GM18951 (cell line): ENCODE measurements at regions not wholly inside any gene's neighbourhood (a gene's known extent, or its start where the extent isn't known, plus 50 kb on each side); places are given as distances from the start of the nearest gene placed in this dataset.
"Not testable (repeated sequence)": the region's sequence is repeated elsewhere in the genome, so short reads cannot be mapped to it uniquely, and the experiment has no call there.

Source experiments
- POLR2A ChIP-seq: IDR thresholded peaks from 4 replicates; pipeline ENCODE4 v1.6.1; 2011; ENCODE audit warnings: mild to moderate bottlenecking; ENCODE audit not compliant: insufficient read length, insufficient read depth; ENCODE audit errors: extremely low read depth
- in situ Hi-C: fragments of 300-500 bp; cut with MboI; formaldehyde crosslinking; loops from one replicate; pipeline ENCODE4 v1.12.0; 2022; ENCODE audit warnings: low sequenced_read_pairs, mixed read lengths, inconsistent platforms; ENCODE audit not compliant: unreplicated experiment

- in situ Hi-C loops: no loop called here
- no peak for TF ChIP-seq POLR2A
Measured at GRCh38 chr4:97374526-97374925, 768.8 kb downstream of the STPG2 start.

- in situ Hi-C loops: no loop called here
- no peak for TF ChIP-seq POLR2A
Measured at GRCh38 chr4:97386969-97387368, 756.3 kb downstream of the STPG2 start.

DNA sequence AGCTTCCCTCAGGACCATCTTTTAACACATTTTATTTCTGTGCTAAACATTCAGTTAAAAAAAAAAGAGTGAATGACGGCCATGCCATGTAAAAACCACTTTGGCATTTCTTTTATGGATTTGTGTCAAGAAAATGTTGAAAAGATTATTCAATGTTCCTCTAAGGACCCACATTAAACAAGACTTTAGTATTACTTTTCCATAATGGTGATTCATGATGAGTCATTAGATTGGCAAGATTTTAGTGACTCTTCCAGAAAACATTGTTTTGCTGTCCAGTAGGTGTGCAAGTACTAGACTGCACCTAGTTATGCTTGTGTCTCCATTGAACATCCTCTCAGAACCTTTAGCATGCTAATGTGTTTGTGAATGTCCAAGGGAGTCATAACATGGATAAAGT lies 748.6 kb downstream of the STPG2 start:
- in situ Hi-C loops: no loop called here
- TF ChIP-seq POLR2A: no peak

GRCh38 chr4:97396097-97396496 lies 747.2 kb downstream of the STPG2 start:
- in situ Hi-C loops: no loop called here
- no peak for TF ChIP-seq POLR2A

- in situ Hi-C loops: no loop called here
- no peak for TF ChIP-seq POLR2A
Measured at GRCh38 chr4:97396605-97397004, 746.7 kb downstream of the STPG2 start.

DNA sequence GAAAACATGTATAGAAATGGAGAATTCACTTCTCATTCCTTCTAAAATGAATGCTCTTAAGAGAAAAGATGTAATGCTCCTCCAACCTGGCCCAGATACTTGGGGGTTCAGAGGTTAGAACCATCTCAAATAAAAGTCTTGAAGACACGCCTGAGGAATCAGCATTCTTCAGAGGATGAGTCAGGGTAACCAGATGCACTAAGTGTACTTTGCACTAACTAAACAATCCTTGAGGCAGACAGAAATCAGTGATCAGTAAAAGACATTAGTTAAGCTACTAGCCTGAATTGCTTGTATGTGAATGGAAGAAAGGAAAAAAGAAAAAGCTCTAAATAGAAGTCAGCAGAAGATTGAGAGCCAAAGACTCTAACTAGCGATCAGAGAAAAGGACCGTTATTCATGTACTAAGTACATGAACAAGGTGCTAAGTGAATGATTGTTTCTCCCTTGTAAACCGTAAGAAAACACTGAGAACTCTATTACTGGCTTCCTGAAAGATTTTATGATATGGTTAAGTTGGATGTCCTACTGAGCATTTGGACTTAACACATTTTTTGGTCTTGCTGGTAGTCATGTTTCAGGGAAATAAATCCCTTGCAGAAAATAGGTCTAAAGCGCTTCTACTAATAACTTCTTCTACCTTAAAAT lies 738.3 kb downstream of the STPG2 start:
- TF ChIP-seq POLR2A: no peak
- in situ Hi-C loops: no loop called here

DNA sequence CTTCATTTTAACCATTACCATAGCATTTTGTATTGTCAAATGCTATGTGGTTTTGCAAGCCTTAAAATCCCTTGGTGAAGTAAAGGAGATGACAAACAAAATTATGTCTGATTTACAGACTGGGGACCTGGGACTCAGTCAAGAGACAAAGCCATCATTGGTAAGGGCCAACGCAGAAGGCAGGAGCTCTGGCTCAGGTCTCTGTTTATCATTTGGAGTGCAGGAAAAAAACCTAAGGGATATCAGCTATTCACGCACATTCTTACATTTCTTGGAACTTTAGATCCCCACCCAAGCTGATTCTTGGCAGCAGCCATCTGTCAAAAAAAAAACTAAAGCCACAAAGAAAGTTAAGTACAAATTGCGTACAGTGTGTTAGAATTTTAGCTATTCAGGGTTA lies 731.9 kb downstream of the STPG2 start:
- no peak for TF ChIP-seq POLR2A
- in situ Hi-C loops: no loop called here

DNA sequence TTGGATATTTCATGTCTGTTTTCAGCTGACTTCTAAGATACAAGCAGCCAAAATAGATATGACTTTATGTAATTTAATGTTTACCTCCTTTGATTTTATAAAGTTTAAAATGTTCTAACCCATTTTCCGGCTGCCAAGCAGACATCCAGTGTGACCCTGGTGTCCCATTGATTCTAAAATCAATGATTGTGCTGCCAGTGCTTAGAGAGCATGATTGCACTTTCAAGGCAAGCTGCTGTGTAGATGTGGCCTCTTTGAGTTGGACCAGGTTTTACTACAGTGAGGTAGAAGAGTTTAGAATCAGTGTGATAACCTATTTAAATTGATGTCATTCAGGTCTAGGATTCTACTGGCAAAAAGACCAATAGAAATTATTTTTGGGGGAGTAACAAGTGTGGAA lies 730.9 kb downstream of the STPG2 start:
- no peak for TF ChIP-seq POLR2A
- in situ Hi-C loops: no loop called here

DNA sequence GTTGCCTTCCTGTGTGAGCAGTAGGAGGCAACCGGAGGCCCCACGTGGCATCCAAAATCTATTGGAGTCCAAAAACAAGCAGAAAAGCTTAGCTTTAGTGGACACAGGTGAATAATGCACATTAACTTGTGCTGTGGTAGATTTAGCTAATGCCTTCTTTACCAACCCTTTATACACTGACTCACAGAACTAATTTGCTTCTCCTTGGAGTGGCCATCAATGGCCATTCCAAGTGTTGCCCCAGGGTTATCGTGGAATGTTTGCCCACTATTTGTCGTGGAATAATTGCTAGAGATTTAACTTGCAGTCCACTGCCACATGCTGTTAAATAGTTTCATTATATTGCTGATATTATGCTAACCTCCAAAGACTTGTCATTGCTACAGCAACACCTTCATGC lies 729.1 kb downstream of the STPG2 start:
- in situ Hi-C loops: no loop called here
- TF ChIP-seq POLR2A: no peak

DNA sequence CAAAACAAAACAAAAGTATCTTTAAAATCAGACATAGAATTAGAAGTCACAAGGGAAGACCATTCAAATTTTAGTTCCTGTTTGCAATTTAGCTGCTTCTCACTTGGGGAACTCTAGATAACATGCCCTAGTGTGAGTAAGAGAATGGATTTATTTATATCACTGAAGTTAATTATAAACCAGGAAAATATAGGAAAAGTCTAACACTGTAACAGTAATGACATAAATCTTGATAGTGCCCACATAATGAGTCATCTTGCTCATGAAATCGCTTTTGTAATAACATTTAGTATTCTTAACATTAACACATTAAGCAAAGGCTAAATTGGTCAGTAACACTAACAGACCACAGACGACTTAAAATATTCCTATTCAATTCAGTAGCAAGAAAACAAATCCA lies 710.7 kb downstream of the STPG2 start:
- TF ChIP-seq POLR2A: no peak
- in situ Hi-C loops: no loop called here

DNA sequence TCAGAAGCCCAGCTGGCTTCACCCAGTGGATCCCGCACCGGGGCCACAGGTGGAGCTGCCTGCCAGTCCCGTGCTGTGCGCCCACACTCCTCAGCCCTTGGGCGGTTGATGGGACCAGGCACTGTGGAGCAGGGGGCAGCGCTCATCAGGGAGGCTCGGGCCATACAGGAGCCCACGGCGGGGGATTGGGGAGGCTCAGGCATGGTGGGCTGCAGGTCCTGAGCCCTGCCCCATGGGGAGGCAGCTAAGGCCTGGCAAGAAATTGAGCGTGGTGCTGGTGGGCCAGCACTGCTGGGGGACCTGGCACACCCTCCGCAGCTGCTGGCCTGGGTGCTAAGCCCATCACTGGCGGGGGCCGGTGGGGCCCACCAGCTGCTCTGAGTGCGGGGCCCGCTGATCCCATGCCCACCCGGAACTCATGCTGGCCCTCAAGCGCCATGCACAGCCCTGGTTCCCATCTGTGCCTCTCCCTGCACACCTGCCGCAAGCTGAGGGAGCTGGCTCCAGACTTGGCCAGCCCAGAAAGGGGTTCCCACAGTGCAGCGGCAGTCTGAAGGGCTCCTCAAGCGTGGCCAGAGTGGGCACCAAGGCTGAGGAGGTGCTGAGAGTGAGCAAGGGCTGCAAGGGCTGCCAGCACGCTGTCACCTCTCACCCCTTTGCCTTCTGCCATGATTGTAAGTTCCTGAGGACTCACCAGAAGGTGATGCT lies 705.1 kb downstream of the STPG2 start:
- in situ Hi-C loops: not testable (repeated sequence)

- in situ Hi-C loops: no loop called here
- no peak for TF ChIP-seq POLR2A
Measured at GRCh38 chr4:97453186-97453585, 690.1 kb downstream of the STPG2 start.

DNA sequence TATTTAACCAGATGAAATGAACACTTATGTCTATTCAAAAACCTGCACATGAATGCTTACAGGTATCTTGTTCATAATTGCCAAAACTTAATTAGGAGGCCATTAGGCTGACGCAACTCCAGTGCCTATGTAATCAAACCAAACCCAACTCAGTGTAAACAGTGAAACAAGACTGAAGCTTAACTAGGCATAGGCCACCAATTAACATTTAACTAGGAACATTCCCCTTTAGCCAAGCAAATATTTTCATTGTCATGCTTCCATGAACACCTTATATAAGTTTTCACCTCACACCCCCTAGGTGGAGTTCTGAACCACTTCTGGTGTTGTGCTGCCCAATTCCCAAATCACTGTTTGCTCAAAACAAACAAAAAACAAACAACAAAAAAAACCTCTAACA lies 686.0 kb downstream of the STPG2 start:
- TF ChIP-seq POLR2A: no peak
- in situ Hi-C loops: no loop called here

DNA sequence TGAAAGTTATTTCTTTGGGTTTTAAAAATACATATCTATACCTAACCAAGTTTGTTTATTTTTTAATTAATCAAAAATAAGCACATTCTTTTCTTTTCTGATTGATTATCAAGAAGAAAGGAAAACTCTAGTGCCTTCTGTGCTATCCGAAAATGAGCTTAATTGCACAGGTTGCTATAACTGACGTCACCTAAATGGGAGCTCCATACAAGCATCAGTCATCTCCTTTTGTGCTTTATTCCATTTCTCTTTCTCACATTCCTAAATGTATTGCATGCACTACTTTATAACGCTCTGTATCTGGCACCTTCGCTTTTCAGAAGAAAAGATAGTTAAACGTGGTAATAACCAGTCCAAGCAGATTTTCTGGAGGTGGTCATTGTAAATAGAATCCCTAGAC lies 675.0 kb downstream of the STPG2 start:
- in situ Hi-C loops: no loop called here
- TF ChIP-seq POLR2A: no peak
